GM19043 (cell line): ENCODE measurements at regions not wholly inside any gene's neighbourhood (a gene's known extent, or its start where the extent isn't known, plus 50 kb on each side); places are given as distances from the start of the nearest gene placed in this dataset.
A peak's percentile ranks its signal among the peaks of the same experiment; 100 is the strongest.
"Not testable (repeated sequence)": the region's sequence is repeated elsewhere in the genome, so short reads cannot be mapped to it uniquely, and the experiment has no call there.

ENCODE experiments used
- ATAC-seq: cut with Tn5 transposase; IDR thresholded peaks from one replicate; pipeline ENCODE4 v1.9.1; 2021; ENCODE audit warnings: low read depth; ENCODE audit not compliant: unreplicated experiment

DNA sequence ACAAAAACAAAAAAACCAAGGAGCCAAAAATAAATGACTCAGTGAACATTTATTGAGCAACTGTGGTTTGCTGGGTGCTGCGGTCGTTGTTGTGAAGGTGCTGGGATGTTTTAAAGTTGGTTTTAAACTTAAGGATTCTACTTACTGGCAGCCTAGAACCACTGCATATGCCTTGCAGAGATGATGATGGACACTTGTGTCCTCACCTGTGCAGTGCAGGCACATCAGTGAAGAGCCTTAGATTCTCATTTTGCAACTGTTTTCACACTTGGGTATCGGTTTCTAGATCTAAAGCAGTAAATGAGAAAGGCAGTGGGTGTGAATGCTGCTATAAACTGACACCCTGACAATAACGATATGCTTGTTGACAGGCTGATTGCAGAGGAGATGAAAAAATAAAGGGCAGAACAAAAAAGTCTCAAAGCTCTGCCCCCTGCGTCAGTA lies 68.8 kb downstream of the UTRN start:
- ATAC-seq = peak; percentile 63

DNA sequence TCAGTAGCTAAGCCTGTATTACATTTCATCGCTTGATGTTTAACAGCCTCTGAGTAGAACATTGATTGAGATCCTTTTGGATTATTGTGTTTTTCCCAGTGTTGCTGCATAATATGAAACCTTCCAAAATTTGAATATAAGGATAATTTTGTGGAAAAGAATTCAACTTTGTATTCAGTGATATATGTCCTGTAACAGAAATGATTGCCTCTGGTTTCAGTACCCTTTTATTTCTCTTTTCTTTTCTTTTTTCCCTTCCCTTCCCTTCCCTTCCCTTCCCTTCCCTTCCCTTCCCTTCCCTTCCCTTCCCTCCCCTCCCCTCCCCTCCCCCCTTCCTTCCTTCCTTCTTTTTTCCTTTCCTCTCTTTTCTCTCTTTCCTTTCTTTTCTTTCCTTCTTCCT lies 74.6 kb downstream of the UTRN start:
- no peak for ATAC-seq

DNA sequence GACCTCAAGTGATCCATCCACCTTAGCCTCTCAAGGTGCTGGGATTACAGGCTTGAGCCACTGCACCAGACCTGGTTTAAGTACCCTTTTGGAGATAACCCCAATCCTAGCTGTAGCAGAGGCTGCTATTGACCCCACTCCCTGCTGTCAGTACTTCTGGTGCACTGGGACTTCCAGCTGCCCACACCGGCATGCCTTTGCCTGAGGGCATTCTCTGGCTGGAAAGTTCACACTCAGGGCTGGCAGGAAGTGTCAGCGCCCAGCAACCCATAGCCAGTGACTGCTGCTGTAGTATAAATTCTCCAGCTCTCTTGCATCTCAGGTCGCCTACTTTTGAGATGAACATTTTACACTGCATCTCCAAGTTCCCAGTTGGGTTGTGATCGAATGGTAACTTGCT lies 75.3 kb downstream of the UTRN start:
- no peak for ATAC-seq

DNA sequence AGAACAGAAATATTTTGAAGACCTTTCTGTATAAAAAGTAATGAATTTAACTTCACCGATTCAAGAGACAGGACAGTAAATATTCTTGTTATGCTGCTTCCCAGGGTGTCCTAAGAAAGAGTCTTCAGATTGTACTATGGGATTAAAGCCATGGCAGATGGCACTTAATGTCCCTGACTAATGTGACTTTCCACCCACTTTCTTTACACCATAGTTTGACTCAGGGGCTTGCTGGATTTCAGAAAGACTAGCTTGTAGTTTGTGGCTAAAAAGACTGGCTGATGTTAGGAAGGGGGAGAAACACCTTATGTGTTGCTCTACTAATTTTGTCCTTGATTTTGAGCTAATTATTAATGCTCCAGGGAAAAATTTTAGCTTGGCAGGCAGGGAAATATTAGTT lies 75.9 kb downstream of the UTRN start:
- ATAC-seq = no peak

DNA sequence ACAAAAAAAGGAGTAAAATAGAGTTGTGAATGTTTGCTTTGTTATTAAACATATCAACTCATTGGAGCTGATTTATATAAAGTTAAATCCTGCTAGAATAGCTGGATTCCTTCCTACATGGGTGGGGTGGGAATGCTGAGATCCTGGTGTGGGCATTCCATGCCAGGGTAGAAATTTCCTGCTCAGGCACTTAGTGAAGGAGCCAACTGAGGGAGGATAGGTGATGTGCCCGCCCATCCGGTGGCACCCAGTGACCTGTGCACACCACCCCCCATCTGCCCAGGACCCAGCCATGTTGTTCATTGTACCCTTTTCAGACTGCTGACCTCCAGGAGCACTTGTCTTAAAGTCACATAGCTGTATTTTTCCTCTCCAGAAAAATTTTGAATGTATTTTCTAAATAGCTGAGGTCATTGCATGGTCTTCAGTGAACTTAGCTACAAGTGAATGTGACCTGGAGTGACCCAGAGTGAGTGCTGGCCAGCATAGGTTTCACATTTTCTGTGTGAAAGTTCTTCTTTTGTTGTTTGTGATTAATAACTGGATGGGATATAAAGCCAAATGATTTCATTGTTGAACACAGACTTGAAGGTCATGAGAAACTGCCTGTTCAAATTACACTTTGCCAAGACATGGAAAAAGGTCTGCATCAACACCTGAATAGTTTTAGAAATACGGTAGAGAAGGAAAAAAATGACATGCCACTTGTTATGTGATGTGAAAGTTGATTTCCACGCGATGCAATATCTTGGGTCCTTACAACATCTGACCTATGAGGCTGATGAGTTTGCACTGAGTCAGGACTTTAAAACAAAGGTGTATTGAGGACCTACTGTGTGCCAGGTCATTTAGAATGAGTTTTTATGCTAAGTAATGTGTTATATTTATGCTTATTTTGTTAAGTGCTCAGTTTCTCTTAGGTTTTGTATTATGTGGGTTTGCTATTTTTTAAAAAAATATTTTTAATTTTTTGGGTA lies 77.2 kb downstream of the UTRN start:
- ATAC-seq = no peak

DNA sequence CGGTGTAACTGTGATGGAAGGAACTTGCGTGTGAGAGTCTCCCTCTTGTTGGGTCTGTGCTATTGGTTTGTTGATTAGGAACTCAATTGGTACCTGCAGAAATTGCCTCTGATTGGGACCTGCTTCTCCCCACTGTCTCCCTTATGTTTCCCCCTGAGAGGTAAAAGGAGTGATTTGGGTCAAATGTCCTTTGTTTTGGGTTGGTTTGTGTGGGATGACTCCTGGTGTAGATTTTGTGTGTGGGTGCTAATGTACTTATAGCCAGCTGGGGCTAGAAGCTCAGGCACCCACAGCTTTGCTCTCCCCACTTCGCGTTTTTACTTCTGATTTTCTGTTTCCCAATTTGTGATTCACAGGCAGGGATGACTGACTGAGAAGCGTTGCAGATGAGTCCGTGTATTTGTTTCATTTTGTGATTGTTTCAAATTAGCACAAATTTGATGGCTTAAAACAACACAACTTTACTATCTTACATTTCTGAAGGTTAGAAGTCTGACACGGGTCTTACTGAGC lies 79.1 kb downstream of the UTRN start:
- ATAC-seq = no peak

DNA sequence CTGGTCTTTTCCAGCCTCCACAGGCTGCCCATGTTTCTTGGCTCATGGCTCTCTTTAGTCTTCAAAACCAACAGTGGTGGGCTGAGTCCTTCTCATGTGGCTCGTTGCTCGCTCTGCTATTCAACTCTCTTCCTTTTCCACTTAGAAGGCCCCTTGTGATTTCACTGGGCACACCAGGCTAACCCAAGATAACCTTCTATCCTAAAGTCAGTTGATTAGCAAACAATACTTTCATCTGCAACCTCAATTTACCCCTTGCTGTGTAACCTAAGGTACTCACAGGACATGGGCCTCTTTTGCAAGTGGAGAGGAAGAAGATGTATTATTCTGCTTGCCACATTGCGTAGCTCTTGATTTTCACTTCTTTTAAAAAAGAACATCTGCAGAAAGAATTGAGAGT lies 79.6 kb downstream of the UTRN start:
- no peak for ATAC-seq

DNA sequence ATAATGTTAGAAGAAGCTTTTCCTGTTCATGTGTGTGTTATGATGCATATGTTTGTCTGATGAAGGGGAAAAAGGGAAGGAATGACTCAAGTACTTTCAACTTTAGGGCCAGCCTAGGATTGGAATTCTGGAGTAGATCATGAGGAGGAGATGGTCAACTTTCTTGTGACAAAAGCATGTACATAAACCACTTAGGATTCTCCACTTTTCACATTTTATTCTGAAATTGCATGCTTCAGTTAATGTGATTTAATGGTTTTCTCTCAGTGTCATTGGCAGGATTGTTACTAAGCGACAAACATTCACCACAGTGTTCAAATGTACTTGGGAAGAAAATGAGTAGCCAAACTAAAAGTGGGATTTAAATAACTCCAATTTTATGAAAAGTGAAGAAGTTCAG lies 80.1 kb downstream of the UTRN start:
- no peak for ATAC-seq

DNA sequence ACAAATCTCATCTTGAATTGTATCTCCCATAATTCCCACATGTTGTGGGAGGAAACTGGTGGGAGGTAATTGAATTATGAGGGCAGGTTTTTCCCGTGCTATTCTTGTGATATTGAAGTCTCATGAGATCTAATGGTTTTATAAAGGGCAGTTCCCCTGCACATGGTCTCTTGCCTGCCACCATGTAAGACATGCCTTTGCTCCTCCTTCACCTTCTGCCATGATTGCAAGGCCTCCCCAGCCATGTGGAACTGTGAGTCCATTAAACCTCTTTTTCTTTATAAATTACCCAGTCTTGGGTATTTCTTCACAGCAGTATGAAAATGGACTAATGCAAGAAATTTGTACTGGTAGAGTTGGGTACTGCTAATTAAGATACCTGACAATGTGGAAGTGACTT lies 84.6 kb downstream of the UTRN start:
- not testable (repeated sequence) for ATAC-seq

DNA sequence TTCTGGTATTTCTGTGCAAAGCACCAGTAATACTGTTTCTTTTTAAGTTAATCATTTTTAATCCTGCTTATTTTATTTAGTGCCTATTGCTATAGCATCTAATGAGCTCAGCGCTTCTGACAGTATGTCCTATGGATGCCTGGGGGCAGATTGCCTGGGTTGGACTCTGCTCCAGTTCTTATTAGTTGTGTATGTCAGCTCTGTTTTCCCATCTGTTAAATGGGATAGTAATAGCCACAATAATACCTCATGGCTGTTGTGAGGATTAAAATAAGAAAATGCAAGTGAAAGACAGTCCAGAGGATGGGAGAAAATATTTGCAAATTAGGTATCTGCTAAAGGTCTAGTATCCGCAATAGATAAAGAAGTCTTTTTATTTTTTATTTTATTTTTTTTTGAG lies 87.0 kb downstream of the UTRN start:
- ATAC-seq = no peak

DNA sequence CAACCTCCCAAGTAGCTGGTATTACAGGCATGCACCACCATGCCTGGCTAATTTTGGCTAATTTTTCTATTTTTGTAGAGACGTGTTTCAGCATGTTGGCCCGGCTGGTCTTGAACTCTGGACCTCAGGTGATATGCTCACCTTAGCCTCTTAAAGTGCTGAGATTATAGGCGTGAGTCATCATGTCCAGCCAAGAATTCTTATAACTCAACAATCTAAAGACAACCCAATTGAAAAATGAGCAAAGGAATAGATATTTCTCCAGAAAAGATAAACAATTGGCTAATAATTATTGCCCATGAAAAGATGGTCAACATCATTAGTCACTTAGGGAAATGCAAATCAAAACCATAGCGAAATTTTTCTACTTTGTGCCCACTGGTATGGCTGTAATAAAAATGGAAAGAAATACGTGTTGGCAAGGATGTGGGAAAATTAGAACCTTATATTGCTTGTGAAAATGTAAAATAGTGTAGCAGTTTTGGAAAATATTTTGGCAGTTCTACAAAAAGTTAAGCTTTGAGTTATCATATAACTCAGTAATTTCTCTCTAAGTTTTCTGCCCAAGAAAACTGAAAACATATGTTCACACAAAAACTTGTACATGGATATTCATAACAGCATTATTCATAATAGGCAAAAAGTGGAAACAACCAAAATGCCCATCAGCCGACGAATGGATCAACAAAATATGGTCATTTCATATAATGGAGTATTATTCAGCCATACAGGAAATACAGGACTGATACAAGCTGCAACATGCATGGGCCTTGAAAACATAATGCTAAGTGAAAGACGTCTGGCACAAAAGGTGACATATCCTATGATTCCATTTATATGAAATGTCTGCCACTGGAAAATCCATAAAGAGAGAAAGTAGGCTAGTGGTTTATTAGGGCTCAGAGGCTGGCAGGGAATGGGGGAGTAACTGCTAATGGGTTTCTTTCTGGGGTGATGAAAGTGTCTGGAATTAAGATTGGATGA lies 87.8 kb downstream of the UTRN start:
- ATAC-seq = no peak

DNA sequence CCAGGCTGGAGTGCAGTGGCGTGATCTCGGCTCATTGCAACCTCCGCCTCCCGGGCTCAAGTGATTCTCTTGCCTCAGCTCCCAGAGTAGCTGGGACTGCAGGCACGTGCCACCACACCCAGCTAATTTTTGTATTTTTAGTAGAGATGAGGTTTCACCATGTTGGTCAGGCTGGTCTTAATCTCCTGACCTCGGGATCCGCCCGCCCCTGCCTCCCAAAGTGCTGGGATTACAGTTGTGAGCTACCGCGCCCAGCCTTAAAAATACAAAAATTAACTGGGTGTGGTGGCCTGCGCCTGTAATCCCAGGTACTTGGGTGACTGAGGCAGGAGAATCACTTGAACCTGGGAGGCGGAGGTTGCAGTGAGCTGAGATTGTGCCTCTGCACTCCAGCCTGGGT lies 89.4 kb downstream of the UTRN start:
- ATAC-seq = not testable (repeated sequence)

DNA sequence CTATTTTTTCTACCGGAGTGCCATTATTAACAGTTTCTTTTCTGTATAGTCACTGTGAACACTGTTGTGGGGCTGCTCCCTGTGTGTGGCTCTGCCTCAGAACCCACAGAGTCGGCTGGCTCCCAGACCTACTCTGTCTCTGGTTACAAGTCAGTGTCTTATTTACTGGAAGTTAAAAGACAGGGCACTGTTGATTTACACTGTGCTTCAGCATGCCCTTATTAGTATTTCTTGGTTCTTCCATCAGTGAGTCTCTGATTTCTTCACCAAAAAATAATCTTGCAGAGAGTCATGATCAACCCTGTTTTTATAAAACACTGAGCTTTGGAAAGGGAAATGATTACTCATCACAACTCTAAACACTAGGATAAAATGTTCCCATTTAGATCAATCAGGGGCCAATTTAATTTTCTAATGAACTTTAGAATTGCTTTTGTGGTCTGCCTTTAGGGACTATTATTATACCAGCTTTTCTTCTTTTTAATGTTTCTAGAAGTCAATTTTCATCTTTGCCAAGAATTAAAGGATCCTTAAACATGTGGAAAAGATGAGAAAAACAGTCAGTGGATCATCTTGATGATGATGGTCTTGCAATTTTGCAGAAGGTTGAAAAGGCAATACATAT lies 92.6 kb downstream of the UTRN start:
- no peak for ATAC-seq

DNA sequence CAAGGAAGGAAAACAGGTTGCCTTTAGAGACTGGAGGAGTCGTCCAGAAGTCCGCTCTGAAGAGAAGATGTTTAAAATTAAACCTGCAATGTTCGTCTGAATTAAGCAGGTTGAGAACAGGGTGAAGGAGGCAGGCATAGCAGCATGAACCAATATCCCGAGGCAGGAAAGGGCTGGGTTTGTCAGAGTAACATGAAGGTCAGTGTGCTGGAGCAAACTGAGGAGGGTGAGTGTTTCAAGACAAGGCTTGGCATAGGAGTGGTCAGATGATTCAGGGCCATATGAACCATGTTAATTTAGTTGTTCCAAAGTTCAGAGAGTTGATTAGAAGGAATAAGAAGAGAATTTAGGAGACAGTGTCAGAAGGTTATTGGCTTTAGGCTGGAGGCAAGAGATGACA lies 93.3 kb downstream of the UTRN start:
- ATAC-seq = no peak

DNA sequence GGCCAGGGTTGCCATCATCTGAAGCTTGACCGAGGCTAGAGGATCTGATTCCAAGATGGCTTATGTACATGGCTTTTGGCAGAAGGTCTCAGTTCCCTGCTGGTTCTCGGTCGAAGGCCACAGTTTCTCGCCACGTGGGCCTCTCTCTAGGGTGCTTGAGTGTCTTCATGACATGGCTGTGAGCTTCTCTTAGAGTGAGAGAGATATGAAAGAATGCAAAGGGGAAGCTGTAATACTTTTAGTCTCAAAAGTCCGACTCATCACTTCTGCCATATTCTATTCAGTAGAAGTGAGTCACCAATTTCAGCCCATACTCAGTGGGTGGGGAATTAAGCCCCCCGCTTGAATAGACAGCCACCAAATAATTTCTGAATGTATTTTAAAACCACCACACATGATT lies 94.2 kb downstream of the UTRN start:
- ATAC-seq = no peak

DNA sequence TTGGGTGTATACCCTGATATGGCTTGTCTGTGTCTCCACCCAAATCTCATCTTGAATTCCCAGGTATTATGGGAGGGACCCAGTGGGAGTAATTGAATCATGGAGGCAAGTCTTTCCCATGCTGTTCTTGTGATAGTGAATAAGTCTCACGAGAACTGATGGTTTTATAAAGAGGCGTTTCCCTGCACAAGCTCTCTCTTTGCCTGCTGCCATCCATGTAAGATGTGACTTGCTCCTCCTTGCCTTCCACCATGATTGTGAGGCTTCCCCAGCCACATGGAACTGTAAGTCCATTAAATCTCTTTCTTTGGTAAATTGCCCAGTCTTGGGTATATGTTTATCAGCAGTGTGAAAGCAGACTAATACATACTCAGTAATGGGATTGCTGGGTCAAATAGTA lies 96.4 kb downstream of the UTRN start:
- not testable (repeated sequence) for ATAC-seq

DNA sequence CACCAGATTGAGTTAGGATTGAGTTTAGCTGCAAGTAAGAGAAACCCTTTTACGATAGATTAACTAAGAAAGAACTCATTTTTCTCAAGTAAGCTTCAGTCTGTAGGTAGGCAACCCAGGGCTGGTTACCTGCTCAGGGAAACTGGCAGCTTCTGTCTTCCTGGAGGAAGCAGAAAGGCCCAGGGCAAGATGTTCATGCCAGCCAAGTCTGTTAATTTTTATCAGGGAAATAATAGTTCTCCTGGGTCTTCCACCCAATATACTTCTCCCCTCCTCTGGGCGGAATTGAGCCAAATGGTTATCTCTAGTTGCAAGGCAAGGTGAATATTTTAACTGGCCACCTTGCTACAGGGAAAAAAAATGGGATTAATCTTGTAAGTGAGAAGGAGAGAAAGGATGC lies 98.2 kb downstream of the UTRN start:
- ATAC-seq = no peak

DNA sequence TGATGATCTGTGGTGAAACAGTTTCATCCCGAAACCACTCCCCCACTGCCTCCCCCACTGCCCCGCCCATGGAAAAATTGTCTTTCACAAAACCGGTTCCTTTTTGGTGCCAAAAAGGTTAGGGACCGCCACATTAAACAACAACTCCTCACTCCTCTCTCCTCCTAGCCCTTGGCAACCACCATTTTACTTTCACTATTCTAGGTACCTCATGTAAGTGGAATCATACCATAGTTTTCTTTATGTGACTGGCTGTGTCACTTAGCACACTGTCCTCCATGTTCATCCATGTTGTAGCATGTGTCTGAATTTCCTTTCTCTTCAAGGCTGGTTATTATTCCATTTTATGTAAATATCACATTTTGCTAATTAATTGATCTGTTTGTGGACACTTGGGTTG lies 99.3 kb downstream of the UTRN start:
- no peak for ATAC-seq

DNA sequence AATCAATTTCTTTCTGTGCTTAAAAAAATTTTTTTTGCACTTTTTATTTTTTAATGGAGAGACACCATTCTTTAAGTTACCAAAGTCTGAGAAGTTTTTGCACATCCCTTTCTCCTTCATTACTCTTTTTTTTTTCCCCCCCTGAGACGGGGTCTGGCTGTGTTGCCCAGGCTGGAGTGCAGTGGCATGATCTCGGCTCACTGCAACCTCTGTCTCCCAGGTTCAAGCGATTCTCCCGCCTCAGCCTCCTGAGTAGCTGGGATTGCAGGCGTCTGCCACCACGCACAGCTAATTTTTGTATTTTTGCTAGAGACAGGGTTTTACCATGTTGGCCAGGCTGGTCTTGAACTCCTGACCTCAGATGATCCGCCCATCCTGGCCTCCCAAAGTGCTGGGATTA lies 104.3 kb downstream of the UTRN start:
- not testable (repeated sequence) for ATAC-seq

DNA sequence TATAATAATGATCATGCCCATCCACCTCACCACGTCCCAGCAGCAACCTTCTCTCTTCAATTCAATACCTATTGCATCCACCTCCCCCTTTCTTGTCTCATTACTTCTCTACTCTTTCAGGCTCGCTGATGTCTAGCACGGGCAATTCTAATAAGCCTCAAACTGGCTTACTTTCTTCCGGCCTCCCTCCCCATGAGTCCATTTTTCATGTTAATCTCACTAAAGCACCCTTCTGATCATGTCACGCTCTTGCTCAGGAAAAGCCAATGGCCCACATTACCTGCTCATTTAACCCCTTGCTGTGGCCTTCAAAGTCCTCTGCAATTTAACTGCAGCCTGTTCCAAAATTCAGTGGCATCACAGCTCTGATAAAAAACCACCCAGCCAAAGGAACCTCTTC lies 105.1 kb downstream of the UTRN start:
- ATAC-seq = no peak

DNA sequence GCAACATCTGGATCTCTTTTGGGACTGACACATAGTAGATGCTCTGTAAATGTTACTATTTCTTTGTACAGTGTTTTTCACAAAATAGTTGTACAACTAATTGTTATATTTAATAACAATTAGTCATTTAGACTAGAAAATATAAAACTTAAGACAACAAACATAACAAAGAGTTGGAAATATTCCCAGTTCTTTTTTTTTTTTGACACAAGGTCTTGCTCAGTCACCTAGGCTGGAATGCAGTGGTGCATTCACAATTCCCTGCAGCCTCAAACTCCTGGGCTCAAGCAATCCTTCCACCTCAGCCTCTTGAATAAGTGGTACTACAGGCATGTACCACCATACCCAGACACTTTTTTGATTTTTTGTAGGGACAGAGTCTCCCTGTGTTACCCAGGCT lies 105.8 kb downstream of the UTRN start:
- ATAC-seq = no peak
